B cell (primary cell): ENCODE measurements at regions not wholly inside any gene's neighbourhood (a gene's known extent, or its start where the extent isn't known, plus 50 kb on each side); places are given as distances from the start of the nearest gene placed in this dataset.

Source experiments
- ATAC-seq: fragments of 200-7000 bp; cut with Tn5 transposase; one replicate; pipeline ENCODE4 v1.10.0; 2021; ENCODE audit warnings: low read depth, mild to moderate bottlenecking, moderate number of reproducible peaks, moderate library complexity
- CTCF ChIA-PET: fragments of 350-600 bp; sonication (Branson Sonifier 250); formaldehyde crosslinking; loops from one replicate; lab custom pipeline; 2021; ENCODE audit warnings: antibody characterized with exemption, inconsistent platforms; lab: Charles Lee
- POLR2A ChIA-PET: fragments of 350-600 bp; sonication (Branson Sonifier 250); formaldehyde crosslinking; loops from one replicate; lab custom pipeline; 2021; ENCODE audit warnings: antibody characterized with exemption; lab: Charles Lee
- DNase-seq: peaks from one replicate; pipeline ENCODE4 v3.0.0; 2013
- H2AFZ ChIP-seq: 2 replicates; pipeline ENCODE4 v1.6.1; 2012; ENCODE audit warnings: mild to moderate bottlenecking, low read depth, low read length; ENCODE audit not compliant: insufficient read depth, poor library complexity, severe bottlenecking
- H3K27ac ChIP-seq, 2 donors: 1 replicate in 1 of 2; 2 replicates in 1 of 2; pipeline ENCODE4 v1.5.1; 2012 to 2013; ENCODE audit warnings: low read length in 2 of 2, mild to moderate bottlenecking in 2 of 2, moderate library complexity in 1 of 2
- H3K27me3 ChIP-seq, 4 experiments: fragments of 200-600 bp in 1 of 4; sonication (generic) in 1 of 4; replicated peaks in 1 of 4; 1 replicate in 2 of 4; 2 replicates in 2 of 4; pipeline versions ENCODE4 v1.6.1 to v1.7.0; 2013 to 2016; ENCODE audit warnings: low read length in 3 of 4, mild to moderate bottlenecking in 2 of 4, mixed read lengths in 1 of 4, moderate library complexity in 1 of 4; ENCODE audit not compliant: insufficient read depth in 4 of 4, control insufficient read depth in 3 of 4; ENCODE audit errors: control extremely low read depth in 1 of 4
- H3K36me3 ChIP-seq, 2 experiments: replicated peaks in 1 of 2; 1 replicate in 1 of 2; 2 replicates in 1 of 2; pipeline versions ENCODE4 v1.6.1 to v1.7.1; 2013; ENCODE audit warnings: low read length in 1 of 2; ENCODE audit not compliant: insufficient read depth in 2 of 2, control insufficient read depth in 1 of 2; ENCODE audit errors: control extremely low read depth in 1 of 2, extremely low read depth in 1 of 2
- H3K4me1 ChIP-seq, 2 donors: fragments of 200-600 bp in 1 of 2; sonication (generic) in 1 of 2; 1 replicate in 1 of 2; 2 replicates in 1 of 2; pipeline versions ENCODE4 v1.5.1 to v1.6.1; 2013 to 2017; ENCODE audit warnings: low read length in 2 of 2; ENCODE audit not compliant: control insufficient read depth in 2 of 2, insufficient read depth in 2 of 2
- H3K4me2 ChIP-seq: replicated peaks from 2 replicates; pipeline ENCODE3; 2012; ENCODE audit warnings: mild to moderate bottlenecking, low read depth, low read length; ENCODE audit not compliant: poor library complexity, severe bottlenecking
- H3K4me3 ChIP-seq, 5 experiments: fragments of 200-600 bp in 1 of 5; sonication (generic) in 1 of 5; 1 replicate in 3 of 5; 2 replicates in 2 of 5; pipeline versions ENCODE4 v1.5.1 to v1.7.0; 2011 to 2016; ENCODE audit warnings: low read length in 4 of 5, mild to moderate bottlenecking in 4 of 5, low read depth in 2 of 5, control low read depth in 1 of 5, moderate library complexity in 1 of 5; ENCODE audit not compliant: insufficient read depth in 1 of 5; ENCODE audit errors: control extremely low read depth in 1 of 5, extremely low read depth in 1 of 5
- H3K79me2 ChIP-seq: fragments of 200-600 bp; sonication (generic); one replicate; pipeline ENCODE4 v1.6.0; 2016; ENCODE audit warnings: low read length; ENCODE audit not compliant: control insufficient read depth, insufficient read depth
- H3K9ac ChIP-seq: fragments of 200-600 bp; sonication (generic); 2 replicates; pipeline ENCODE4 v1.6.1; 2017; ENCODE audit warnings: mild to moderate bottlenecking, low read length, moderate library complexity
- H3K9me3 ChIP-seq, 3 donors: one replicate each; pipeline versions ENCODE4 v1.6.1 to v1.7.1; 2013; ENCODE audit warnings: low read length in 2 of 3; ENCODE audit not compliant: control insufficient read depth in 2 of 3, insufficient read depth in 1 of 3; ENCODE audit errors: control extremely low read depth in 1 of 3
- H4K20me1 ChIP-seq: 2 replicates; pipeline ENCODE4 v1.6.0; 2012; ENCODE audit warnings: mild to moderate bottlenecking, low read length; ENCODE audit not compliant: insufficient read depth, control insufficient read depth, poor library complexity, severe bottlenecking
- H3K27ac Mint-ChIP-seq: one replicate; pipeline ENCODE4 v1.8.0; 2021; ENCODE audit warnings: mixed read lengths
- H3K27me3 Mint-ChIP-seq: one replicate; pipeline ENCODE4 v1.8.0; 2021; ENCODE audit warnings: mixed read lengths
- H3K4me1 Mint-ChIP-seq: one replicate; pipeline ENCODE4 v1.8.0; 2021; ENCODE audit warnings: mixed read lengths
- H3K4me3 Mint-ChIP-seq: one replicate; pipeline ENCODE4 v1.8.0; 2021; ENCODE audit warnings: mixed read lengths
- H3K9me3 Mint-ChIP-seq: one replicate; pipeline ENCODE4 v1.8.0; 2022; ENCODE audit warnings: mixed read lengths; ENCODE audit not compliant: insufficient read depth
- EZH2 ChIP-seq: IDR thresholded peaks from 2 replicates; pipeline ENCODE4 v1.6.1; 2012; ENCODE audit warnings: borderline replicate concordance, low read depth, mild to moderate bottlenecking, moderate library complexity, low read length; ENCODE audit not compliant: insufficient read depth, poor library complexity, severe bottlenecking
- WGBS: methylation state at CpG from one replicate; pipeline ENCODE4 v1.1.5; 2013; ENCODE audit warnings: missing lambda C conversion rate; ENCODE audit not compliant: insufficient coverage; 5-methylcytosine and 5-hydroxymethylcytosine counted together
- intact Hi-C: fragments of 100-400 bp; cut with micrococcal nuclease; formaldehyde crosslinking; loops from one replicate; pipeline ENCODE4 v1.10.0; 2022
- TF ChIP-seq, protein P1 (sequence below): fragments of 200-600 bp; IDR thresholded peaks from one replicate; pipeline ENCODE4 v1.8.0; 2022; ENCODE audit warnings: antibody characterized with exemption, mild to moderate bottlenecking

DNA sequence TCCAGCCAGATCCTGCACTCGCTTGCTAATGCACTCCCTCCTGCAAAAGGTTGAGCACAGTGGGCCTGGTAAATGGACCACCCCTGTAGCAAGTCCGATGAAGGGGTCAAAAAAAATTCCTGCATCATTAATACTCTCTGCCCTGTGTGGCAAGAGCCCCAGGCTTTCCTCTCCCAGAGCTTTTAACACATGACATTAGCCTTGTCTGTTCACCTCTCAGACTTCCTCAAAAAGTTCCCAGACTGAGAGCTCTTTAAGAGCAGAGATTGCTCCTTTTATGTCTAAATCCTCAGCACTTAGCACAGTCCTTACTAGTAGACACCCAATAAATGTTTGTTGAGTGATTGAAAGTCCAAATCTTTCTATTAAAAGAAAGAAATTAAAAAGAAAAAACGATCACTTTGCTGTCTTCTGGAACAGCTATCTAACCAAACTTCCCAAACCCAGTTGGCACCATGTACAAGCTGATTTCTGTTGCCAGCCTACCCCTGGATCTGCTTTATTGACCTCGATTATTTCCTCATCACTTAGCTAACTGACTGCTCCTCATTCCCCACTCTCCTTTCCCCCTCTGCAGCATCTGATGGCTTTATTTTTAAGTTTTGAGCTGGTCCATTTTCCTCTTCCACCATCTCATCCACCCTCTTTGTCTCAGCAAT is 209.8 kb downstream of the ENC1 start:
- intact Hi-C loops: no loop called here
- Histone ChIP-seq H3K27ac (no peak overlapping the region), H3K4me2 (no peak overlapping the region), H3K4me3 (no peak overlapping the region), H2AFZ (no peak overlapping the region), H3K4me1 (peaks cover 11 to 18% of the 10 kb centered on the region in 2 donors), H3K9me3 (peaks cover 0 to 5% (median 0%) of the 10 kb centered on the region in 3 donors), H3K27me3 (peaks cover 0 to 16% (median 6%) of the 10 kb centered on the region in 4 experiments), H4K20me1 (no peaks in the 10 kb centered on the region), H3K36me3 (no peaks in the 10 kb centered on the region), H3K79me2 (no peaks in the 10 kb centered on the region), H3K9ac (no peak overlapping the region)
- TF ChIP-seq, protein P1, sequence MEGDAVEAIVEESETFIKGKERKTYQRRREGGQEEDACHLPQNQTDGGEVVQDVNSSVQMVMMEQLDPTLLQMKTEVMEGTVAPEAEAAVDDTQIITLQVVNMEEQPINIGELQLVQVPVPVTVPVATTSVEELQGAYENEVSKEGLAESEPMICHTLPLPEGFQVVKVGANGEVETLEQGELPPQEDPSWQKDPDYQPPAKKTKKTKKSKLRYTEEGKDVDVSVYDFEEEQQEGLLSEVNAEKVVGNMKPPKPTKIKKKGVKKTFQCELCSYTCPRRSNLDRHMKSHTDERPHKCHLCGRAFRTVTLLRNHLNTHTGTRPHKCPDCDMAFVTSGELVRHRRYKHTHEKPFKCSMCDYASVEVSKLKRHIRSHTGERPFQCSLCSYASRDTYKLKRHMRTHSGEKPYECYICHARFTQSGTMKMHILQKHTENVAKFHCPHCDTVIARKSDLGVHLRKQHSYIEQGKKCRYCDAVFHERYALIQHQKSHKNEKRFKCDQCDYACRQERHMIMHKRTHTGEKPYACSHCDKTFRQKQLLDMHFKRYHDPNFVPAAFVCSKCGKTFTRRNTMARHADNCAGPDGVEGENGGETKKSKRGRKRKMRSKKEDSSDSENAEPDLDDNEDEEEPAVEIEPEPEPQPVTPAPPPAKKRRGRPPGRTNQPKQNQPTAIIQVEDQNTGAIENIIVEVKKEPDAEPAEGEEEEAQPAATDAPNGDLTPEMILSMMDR: no peak
- no peak for TF ChIP-seq EZH2
- no peak overlapping the region for H3K27ac Mint-ChIP-seq
- WGBS: 93% methylated on average over 3 of the region's 4 CpGs
- H3K27me3 Mint-ChIP-seq: peaks cover 46% of the 10 kb centered on the region
- no peaks in the 10 kb centered on the region for H3K9me3 Mint-ChIP-seq
- H3K4me3 Mint-ChIP-seq: no peak overlapping the region
- peaks cover 11% of the 10 kb centered on the region for H3K4me1 Mint-ChIP-seq
- ATAC-seq (no peak), DNase-seq (no peak)
- ChIA-PET POLR2A (no interaction called here), CTCF (no interaction called here)

DNA sequence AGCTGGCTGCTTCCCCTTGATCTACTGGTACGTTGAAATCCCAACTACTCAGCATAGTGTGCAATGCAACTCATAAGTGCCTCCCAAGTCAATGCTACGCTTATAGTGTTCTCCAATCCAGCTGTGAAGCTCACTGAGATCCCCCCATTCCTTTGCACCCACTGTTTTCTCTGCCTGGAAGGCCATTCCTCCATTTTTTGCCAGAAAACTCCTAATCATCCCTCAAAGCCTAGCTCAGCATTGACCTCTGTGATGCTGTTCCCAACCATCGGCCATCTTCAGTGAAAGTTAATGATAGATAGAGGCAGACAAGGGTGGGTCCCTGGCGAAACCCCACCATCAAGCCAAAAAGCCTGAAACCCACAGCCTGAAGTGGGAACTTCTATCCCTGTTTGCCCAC is 211.0 kb downstream of the ENC1 start:
- Histone ChIP-seq H3K4me2 (no peak overlapping the region), H2AFZ (no peak overlapping the region), H3K36me3 (no peaks in the 10 kb centered on the region), H4K20me1 (no peaks in the 10 kb centered on the region), H3K4me3 (no peak overlapping the region), H3K9ac (no peak overlapping the region), H3K4me1 (peaks cover 11 to 18% of the 10 kb centered on the region in 2 donors), H3K9me3 (peaks cover 0 to 5% (median 0%) of the 10 kb centered on the region in 3 donors), H3K27me3 (peaks cover 0 to 16% (median 6%) of the 10 kb centered on the region in 4 experiments), H3K79me2 (no peaks in the 10 kb centered on the region), H3K27ac (no peak overlapping the region)
- WGBS: 89% methylated on average over 2 of the region's 4 CpGs
- ATAC-seq (no peak), DNase-seq (no peak)
- ChIA-PET CTCF (no interaction called here), POLR2A (no interaction called here)
- H3K27me3 Mint-ChIP-seq: peaks cover 47% of the 10 kb centered on the region
- TF ChIP-seq, protein P1: no peak
- TF ChIP-seq EZH2: no peak
- no peaks in the 10 kb centered on the region for H3K9me3 Mint-ChIP-seq
- no peak overlapping the region for H3K4me3 Mint-ChIP-seq
- H3K4me1 Mint-ChIP-seq: peaks cover 11% of the 10 kb centered on the region
- H3K27ac Mint-ChIP-seq: no peak overlapping the region
- intact Hi-C loops: no loop called here
